ENCODE measurements at regions not wholly inside any gene's neighbourhood (a gene's known extent, or its start where the extent isn't known, plus 50 kb on each side); places are given as distances from the start of the nearest gene placed in this dataset.

DNA sequence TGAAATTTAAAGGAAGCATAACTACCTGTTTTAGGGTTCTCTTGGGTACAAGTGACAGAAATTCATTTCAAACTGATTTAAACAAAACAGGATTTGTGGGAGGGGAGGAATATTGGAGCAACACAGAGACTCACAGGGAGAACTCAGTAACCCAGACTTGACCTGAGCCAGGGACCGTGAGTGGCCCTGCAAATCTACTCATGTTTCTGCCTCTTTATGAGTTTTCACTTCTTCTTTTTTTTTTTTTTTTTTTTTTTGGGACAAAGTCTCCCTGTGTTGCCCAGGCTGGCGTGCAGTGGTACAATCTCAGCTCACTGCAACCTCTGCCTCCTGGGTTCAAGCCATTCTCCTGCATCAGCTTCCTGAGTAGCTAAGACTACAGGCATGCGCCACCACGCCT is 405.6 kb upstream of the ZNF608 start:
- no peak for TF ChIP-seq POLR2A (IDR thresholded peaks at IDR 0.05)
- TF ChIP-seq, protein P1, sequence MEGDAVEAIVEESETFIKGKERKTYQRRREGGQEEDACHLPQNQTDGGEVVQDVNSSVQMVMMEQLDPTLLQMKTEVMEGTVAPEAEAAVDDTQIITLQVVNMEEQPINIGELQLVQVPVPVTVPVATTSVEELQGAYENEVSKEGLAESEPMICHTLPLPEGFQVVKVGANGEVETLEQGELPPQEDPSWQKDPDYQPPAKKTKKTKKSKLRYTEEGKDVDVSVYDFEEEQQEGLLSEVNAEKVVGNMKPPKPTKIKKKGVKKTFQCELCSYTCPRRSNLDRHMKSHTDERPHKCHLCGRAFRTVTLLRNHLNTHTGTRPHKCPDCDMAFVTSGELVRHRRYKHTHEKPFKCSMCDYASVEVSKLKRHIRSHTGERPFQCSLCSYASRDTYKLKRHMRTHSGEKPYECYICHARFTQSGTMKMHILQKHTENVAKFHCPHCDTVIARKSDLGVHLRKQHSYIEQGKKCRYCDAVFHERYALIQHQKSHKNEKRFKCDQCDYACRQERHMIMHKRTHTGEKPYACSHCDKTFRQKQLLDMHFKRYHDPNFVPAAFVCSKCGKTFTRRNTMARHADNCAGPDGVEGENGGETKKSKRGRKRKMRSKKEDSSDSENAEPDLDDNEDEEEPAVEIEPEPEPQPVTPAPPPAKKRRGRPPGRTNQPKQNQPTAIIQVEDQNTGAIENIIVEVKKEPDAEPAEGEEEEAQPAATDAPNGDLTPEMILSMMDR (IDR thresholded peaks at IDR 0.05) = no peak

Data from lower leg skin (tissue), 3 donors.